Testis (tissue), 2 donors: ENCODE measurements at regions not wholly inside any gene's neighbourhood (a gene's known extent, or its start where the extent isn't known, plus 50 kb on each side); places are given as distances from the start of the nearest gene placed in this dataset.

Experiments
- DNase-seq: peaks from one replicate; pipeline ENCODE4 v3.0.0-alpha.2; 2019
- H3K27ac ChIP-seq, 2 donors: fragments of 200-600 bp; sonication (generic); one replicate each; pipeline ENCODE4 v1.5.1; 2019
- H3K27me3 ChIP-seq: fragments of 200-600 bp; sonication (generic); one replicate; pipeline ENCODE4 v1.5.1; 2019
- H3K36me3 ChIP-seq: fragments of 200-600 bp; sonication (generic); one replicate; pipeline ENCODE4 v1.5.1; 2017; ENCODE audit warnings: low read depth; ENCODE audit errors: missing control alignments
- H3K4me1 ChIP-seq: fragments of 200-600 bp; sonication (generic); one replicate; pipeline ENCODE4 v1.5.1; 2019
- H3K4me3 ChIP-seq, 2 donors: fragments of 200-600 bp; sonication (generic); one replicate each; pipeline ENCODE4 v1.5.1; 2017 to 2019
- H3K9me3 ChIP-seq: fragments of 200-600 bp; sonication (generic); one replicate; pipeline ENCODE4 v1.5.1; 2017
- CTCF ChIP-seq, 3 experiments: fragments of 450-650 bp in 2 of 3; fragments of 200-600 bp in 1 of 3; sonication (generic) in 1 of 3; IDR thresholded peaks; one replicate each; pipeline ENCODE4 v1.5.1; 2016 to 2019; ENCODE audit warnings: antibody characterized with exemption in 3 of 3, mild to moderate bottlenecking in 2 of 3, moderate library complexity in 1 of 3
- POLR2A ChIP-seq: fragments of 450-650 bp; IDR thresholded peaks from one replicate; pipeline ENCODE4 v1.6.1; 2017; ENCODE audit warnings: antibody characterized with exemption, mild to moderate bottlenecking, moderate library complexity
- WGBS, 2 donors: methylation state at CpG; one replicate each; pipeline ENCODE4 v1.1.5; 2018; 5-methylcytosine and 5-hydroxymethylcytosine counted together
- intact Hi-C: fragments of 100-400 bp; cut with DNase I; formaldehyde crosslinking; loops from one replicate; pipeline ENCODE4 v1.15.1; 2023; ENCODE audit warnings: low total_unique reads

GRCh38 chr13:82688400-82688994, 1193.8 kb downstream of the SLITRK1 start:
- no peaks in the 10 kb centered on the region for H3K27me3 ChIP-seq
- H3K27ac ChIP-seq = no peak overlapping the region
- no peak overlapping the region for H3K4me3 ChIP-seq
- intact Hi-C loops = no loop called here
- H3K4me1 ChIP-seq = no peaks in the 10 kb centered on the region
- H3K9me3 ChIP-seq = no peaks in the 10 kb centered on the region
- 26 to 31% methylated on average over 2 of the region's 2 CpGs for WGBS, 2 donors
- no peak for DNase-seq
- H3K36me3 ChIP-seq = no peaks in the 10 kb centered on the region
- TF ChIP-seq CTCF (IDR thresholded peaks at IDR 0.05) (no peak), POLR2A (no peak)

DNA sequence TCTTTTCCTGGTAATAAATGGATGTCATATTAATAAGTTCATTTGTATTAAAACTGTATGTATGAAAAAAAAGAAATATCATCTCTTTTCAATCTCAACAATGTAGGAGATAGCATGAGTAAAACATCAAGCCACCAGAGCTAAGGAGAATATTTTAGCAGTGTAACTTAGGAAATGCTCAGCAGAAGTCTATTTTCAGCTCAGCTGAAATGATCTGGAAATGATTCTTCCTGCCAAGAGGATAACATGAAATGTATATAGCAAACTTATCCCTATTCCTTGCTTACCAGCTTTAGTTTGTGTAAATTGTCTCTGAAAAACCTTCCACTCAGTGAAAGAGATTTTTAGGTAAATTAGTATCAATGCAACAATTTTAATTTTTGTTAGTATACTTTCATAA, 1194.4 kb downstream of the SLITRK1 start:
- intact Hi-C loops = no loop called here
- no peak overlapping the region for H3K27ac ChIP-seq
- no peak for DNase-seq
- no peak overlapping the region for H3K4me3 ChIP-seq
- H3K9me3 ChIP-seq = no peaks in the 10 kb centered on the region
- H3K4me1 ChIP-seq = no peaks in the 10 kb centered on the region
- no peaks in the 10 kb centered on the region for H3K36me3 ChIP-seq
- no peak for TF ChIP-seq POLR2A
- TF ChIP-seq CTCF (IDR thresholded peaks at IDR 0.05) = no peak
- no peaks in the 10 kb centered on the region for H3K27me3 ChIP-seq

DNA sequence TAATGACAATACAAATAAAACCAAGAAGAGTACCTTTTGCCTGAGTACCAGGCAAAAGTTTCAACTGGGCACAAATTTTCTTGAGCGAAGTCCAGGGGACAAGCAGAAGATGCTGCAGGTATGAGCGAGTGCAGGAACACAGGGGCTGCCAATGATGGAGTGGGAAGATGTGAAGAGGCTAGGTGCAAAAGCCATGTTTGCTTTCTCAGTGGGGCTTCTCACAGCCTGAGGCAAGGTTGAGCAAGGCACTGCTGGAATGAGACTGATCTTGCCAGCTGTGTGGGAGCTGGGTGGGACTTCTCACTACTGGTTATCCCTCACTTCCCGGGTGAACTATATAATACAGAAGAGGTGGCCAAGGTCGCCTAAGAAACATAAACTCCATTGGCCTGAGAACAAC, 1200.7 kb downstream of the SLITRK1 start:
- whole genome bisulfite sequencing, 2 donors = 83 to 100% methylated on average over 2 to 4 of the region's 4 CpGs
- no peak overlapping the region for H3K4me3 ChIP-seq
- no peak for TF ChIP-seq POLR2A
- TF ChIP-seq CTCF (IDR thresholded peaks at IDR 0.05) = no peak
- no peaks in the 10 kb centered on the region for H3K4me1 ChIP-seq
- H3K27ac ChIP-seq = no peak overlapping the region
- H3K27me3 ChIP-seq = no peaks in the 10 kb centered on the region
- no peaks in the 10 kb centered on the region for H3K9me3 ChIP-seq
- no peak for DNase-seq
- intact Hi-C loops = no loop called here
- no peaks in the 10 kb centered on the region for H3K36me3 ChIP-seq

DNA sequence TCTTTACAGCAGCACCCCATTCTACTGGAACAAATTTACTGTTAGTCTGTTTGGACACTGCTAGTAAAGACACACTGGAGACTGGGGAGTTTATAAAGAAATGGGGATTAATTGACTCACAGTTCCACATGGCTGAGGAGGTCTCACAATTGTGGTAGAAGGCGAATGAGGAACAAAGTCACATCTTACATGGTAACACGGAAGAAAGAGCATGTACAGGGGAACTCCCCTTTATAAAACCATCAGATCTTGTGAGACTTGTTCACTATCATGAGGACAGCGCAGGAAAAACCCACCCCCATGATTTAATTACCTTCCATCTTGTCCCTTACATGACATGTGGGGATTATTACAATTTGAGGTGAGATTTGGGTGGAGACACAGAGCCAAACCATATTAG, 1204.2 kb downstream of the SLITRK1 start:
- 91% methylated on average over 3 of the region's 3 CpGs for WGBS, 2 donors
- H3K9me3 ChIP-seq = no peaks in the 10 kb centered on the region
- H3K4me3 ChIP-seq = no peak overlapping the region
- intact Hi-C loops = no loop called here
- TF ChIP-seq POLR2A (no peak), CTCF (IDR thresholded peaks at IDR 0.05) (no peak)
- no peaks in the 10 kb centered on the region for H3K4me1 ChIP-seq
- no peak for DNase-seq
- no peaks in the 10 kb centered on the region for H3K36me3 ChIP-seq
- H3K27ac ChIP-seq = no peak overlapping the region
- no peaks in the 10 kb centered on the region for H3K27me3 ChIP-seq

DNA sequence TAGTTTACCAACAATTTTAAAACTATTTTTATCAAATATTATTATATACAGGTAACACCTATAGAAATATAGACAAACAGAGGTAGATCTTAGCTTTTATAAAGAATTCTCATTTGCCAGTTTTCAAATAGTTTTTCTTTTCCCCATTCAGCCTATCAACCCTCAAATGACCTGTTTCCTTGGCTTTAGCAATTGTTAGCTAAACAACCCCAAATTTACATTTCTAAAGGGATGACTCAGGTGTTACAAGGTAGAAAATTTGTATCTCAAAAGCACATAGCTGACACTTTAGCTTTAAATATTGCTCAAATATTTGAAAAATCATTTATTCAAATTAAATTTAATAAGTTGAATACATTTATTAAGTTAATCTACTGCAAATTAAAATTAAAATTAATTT, 1207.2 kb downstream of the SLITRK1 start:
- Histone ChIP-seq H3K9me3 (no peaks in the 10 kb centered on the region), H3K36me3 (no peaks in the 10 kb centered on the region), H3K27me3 (no peaks in the 10 kb centered on the region), H3K4me1 (no peaks in the 10 kb centered on the region), H3K4me3 (no peak overlapping the region), H3K27ac (no peak overlapping the region)
- no peak for DNase-seq
- intact Hi-C loops = no loop called here
- TF ChIP-seq POLR2A = no peak
